Loucy (cell line): ENCODE measurements at regions not wholly inside any gene's neighbourhood (a gene's known extent, or its start where the extent isn't known, plus 50 kb on each side); places are given as distances from the start of the nearest gene placed in this dataset.

Experiments
- CTCF ChIP-seq: fragments of 200-600 bp; sonication (generic); conservative IDR thresholded peaks from 2 replicates; pipeline ENCODE4 v1.5.1; 2014; ENCODE audit warnings: mild to moderate bottlenecking, antibody characterized with exemption, low read length
- EZH2phosphoT487 ChIP-seq: fragments of 200-600 bp; IDR thresholded peaks from 2 replicates; pipeline ENCODE4 v1.6.1; 2018; ENCODE audit warnings: antibody characterized with exemption, mild to moderate bottlenecking, moderate library complexity, borderline replicate concordance

GRCh38 chr3:24687671-24688070 lies 193.0 kb upstream of the THRB start:
- no peak for TF ChIP-seq EZH2phosphoT487
- no peak for TF ChIP-seq CTCF
